H1 (cell line): ENCODE measurements at regions not wholly inside any gene's neighbourhood (a gene's known extent, or its start where the extent isn't known, plus 50 kb on each side); places are given as distances from the start of the nearest gene placed in this dataset.

Source experiments
- EP300 ChIP-seq, 2 experiments: IDR thresholded peaks; 1 replicate in 1 of 2; 2 replicates in 1 of 2; pipeline ENCODE4 v1.6.1; 2011 to 2012; ENCODE audit warnings: low read depth in 2 of 2, low read length in 2 of 2, mild to moderate bottlenecking in 2 of 2, borderline replicate concordance in 1 of 2, inconsistent platforms in 1 of 2, moderate library complexity in 1 of 2

- TF ChIP-seq EP300 (IDR thresholded peaks at IDR 0.05; ENCODE audit: borderline replicate concordance in 1 of 2, low read depth in 2 of 2, low read length in 2 of 2), result no peak
These were observed 364.0 kb upstream of the EEF2KMT start (continued) for GRCh38 chr16:5461574-5461973.
